Breast epithelium (tissue), 3 donors: ENCODE measurements at regions not wholly inside any gene's neighbourhood (a gene's known extent, or its start where the extent isn't known, plus 50 kb on each side); places are given as distances from the start of the nearest gene placed in this dataset.

ENCODE experiments used
- POLR2A ChIP-seq: fragments of 450-650 bp; IDR thresholded peaks from one replicate; pipeline ENCODE4 v1.6.1; 2016; ENCODE audit warnings: antibody characterized with exemption, mild to moderate bottlenecking, moderate library complexity
- POLR2AphosphoS5 ChIP-seq, 3 donors: sonication (generic); formaldehyde crosslinking; IDR thresholded peaks; one replicate each; pipeline ENCODE4 v1.6.1; 2017; ENCODE audit warnings: antibody characterized with exemption in 3 of 3

GRCh38 chr4:144421056-144421455, 224.9 kb upstream of the HHIP start:
- TF ChIP-seq POLR2A (no peak), POLR2AphosphoS5 (IDR thresholded peaks at IDR 0.05) (no peak)
